Left lung (tissue), 4 donors: ENCODE measurements at regions not wholly inside any gene's neighbourhood (a gene's known extent, or its start where the extent isn't known, plus 50 kb on each side); places are given as distances from the start of the nearest gene placed in this dataset.

ENCODE experiments used
- ATAC-seq: fragments of 200-7000 bp; cut with Tn5 transposase; one replicate; pipeline ENCODE4 v1.9.1; 2020; ENCODE audit warnings: moderate library complexity
- DNase-seq, 4 donors: peaks; one replicate each; pipeline ENCODE4 v3.0.0-alpha.2; 2013 to 2020
- H3K27ac ChIP-seq, 2 donors: fragments of 200-600 bp; sonication (generic) in 1 of 2; one replicate each; pipeline versions ENCODE4 v1.5.0 to v1.8.0; 2020 to 2021
- H3K27me3 ChIP-seq, 2 donors: fragments of 200-600 bp; sonication (generic) in 1 of 2; one replicate each; pipeline versions ENCODE4 v1.5.0 to v1.8.0; 2020 to 2021
- H3K36me3 ChIP-seq, 2 donors: fragments of 200-600 bp; sonication (generic) in 1 of 2; one replicate each; pipeline versions ENCODE4 v1.5.0 to v1.8.0; 2020 to 2021
- H3K4me1 ChIP-seq, 2 donors: fragments of 200-600 bp; one replicate each; pipeline ENCODE4 v1.8.0; 2021
- H3K4me3 ChIP-seq, 2 donors: fragments of 200-600 bp; sonication (generic) in 1 of 2; one replicate each; pipeline versions ENCODE4 v1.5.0 to v1.8.0; 2020 to 2021; ENCODE audit warnings: mild to moderate bottlenecking in 1 of 2
- H3K9me3 ChIP-seq, 2 donors: fragments of 200-600 bp; sonication (generic) in 1 of 2; one replicate each; pipeline versions ENCODE4 v1.5.0 to v1.8.0; 2020 to 2021
- CTCF ChIP-seq, 2 donors: fragments of 200-600 bp; sonication (generic) in 1 of 2; IDR thresholded peaks; one replicate each; pipeline versions ENCODE4 v1.5.0 to v1.8.0; 2021; ENCODE audit warnings: antibody characterized with exemption in 2 of 2
- intact Hi-C, 2 donors: fragments of 100-400 bp; cut with DNase I; formaldehyde crosslinking; loops; one replicate each; pipeline versions ENCODE4 v1.11.2 to v1.14.2; 2022
- donor health status: DM: no; HTN: yes; CAD: no.
- donor health status: DM: no; HTN: no; CAD: no.

GRCh38 chr11:120021391-120021953, 116.4 kb downstream of the TRIM29 start:
- no peak overlapping the region for H3K4me3 ChIP-seq
- no peaks in the 10 kb centered on the region for H3K9me3 ChIP-seq
- no peak overlapping the region for H3K27ac ChIP-seq
- no peaks in the 10 kb centered on the region for H3K36me3 ChIP-seq
- H3K27me3 ChIP-seq, result peaks cover 5 to 73% of the 10 kb centered on the region in 2 donors
- DNase-seq, result no peak
- no peak for TF ChIP-seq CTCF (IDR thresholded peaks at IDR 0.05)
- no peak for ATAC-seq
- intact Hi-C loops, result no loop called here
- H3K4me1 ChIP-seq, result no peaks in the 10 kb centered on the region

GRCh38 chr11:120020981-120021380, 116.9 kb downstream of the TRIM29 start:
- Histone ChIP-seq H3K9me3 (no peaks in the 10 kb centered on the region), H3K27me3 (peaks cover 8 to 74% of the 10 kb centered on the region in 2 donors), H3K4me3 (no peak overlapping the region), H3K27ac (no peak overlapping the region), H3K36me3 (no peaks in the 10 kb centered on the region), H3K4me1 (no peaks in the 10 kb centered on the region)
- DNase-seq (no peak), ATAC-seq (no peak)
- TF ChIP-seq CTCF (IDR thresholded peaks at IDR 0.05), result no peak
- intact Hi-C loops, result no loop called here

GRCh38 chr11:120020486-120020885, 117.4 kb downstream of the TRIM29 start:
- intact Hi-C loops, result no loop called here
- H3K36me3 ChIP-seq, result no peaks in the 10 kb centered on the region

GRCh38 chr11:120019191-120019590, 118.7 kb downstream of the TRIM29 start:
- Histone ChIP-seq H3K27ac (no peak overlapping the region), H3K36me3 (no peaks in the 10 kb centered on the region), H3K4me3 (no peak overlapping the region), H3K4me1 (no peaks in the 10 kb centered on the region), H3K27me3 (peaks cover 9 to 75% of the 10 kb centered on the region in 2 donors), H3K9me3 (no peaks in the 10 kb centered on the region)
- no peak for TF ChIP-seq CTCF (IDR thresholded peaks at IDR 0.05)
- ATAC-seq (no peak), DNase-seq (no peak)
- intact Hi-C loops, result no loop called here

More at GRCh38 chr11:120020486-120020885, 117.4 kb downstream of the TRIM29 start:
- Histone ChIP-seq H3K27me3 (peaks cover 9 to 75% of the 10 kb centered on the region in 2 donors), H3K9me3 (no peaks in the 10 kb centered on the region), H3K27ac (no peak overlapping the region), H3K4me3 (no peak overlapping the region), H3K4me1 (no peaks in the 10 kb centered on the region)
- TF ChIP-seq CTCF (IDR thresholded peaks at IDR 0.05), result no peak
- DNase-seq (no peak), ATAC-seq (no peak)

- no peaks in the 10 kb centered on the region for H3K9me3 ChIP-seq
- intact Hi-C loops, result no loop called here
- no peak for ATAC-seq
- H3K36me3 ChIP-seq, result no peaks in the 10 kb centered on the region
- no peak for DNase-seq
- TF ChIP-seq CTCF (IDR thresholded peaks at IDR 0.05), result no peak
- peaks cover 16 to 77% of the 10 kb centered on the region in 2 donors for H3K27me3 ChIP-seq
- H3K27ac ChIP-seq, result no peak overlapping the region
- H3K4me1 ChIP-seq, result no peaks in the 10 kb centered on the region
- no peak overlapping the region for H3K4me3 ChIP-seq
Observed at GRCh38 chr11:120017582-120018150, 120.2 kb downstream of the TRIM29 start.
